ENCODE measurements at regions not wholly inside any gene's neighbourhood (a gene's known extent, or its start where the extent isn't known, plus 50 kb on each side); places are given as distances from the start of the nearest gene placed in this dataset.

GRCh38 chr6:169975701-169976100, 224.3 kb downstream of the ERMARD start:
- TF ChIP-seq EZH2 (IDR thresholded peaks at IDR 0.05; ENCODE audit: insufficient read depth, low read length) = no peak
- no peak for TF ChIP-seq CTCF (IDR thresholded peaks at IDR 0.05; ENCODE audit: insufficient read depth, low read depth, low read length)

Measured in astrocyte (in vitro differentiated cells and primary cell).